ENCODE measurements at regions not wholly inside any gene's neighbourhood (a gene's known extent, or its start where the extent isn't known, plus 50 kb on each side); places are given as distances from the start of the nearest gene placed in this dataset.

DNA sequence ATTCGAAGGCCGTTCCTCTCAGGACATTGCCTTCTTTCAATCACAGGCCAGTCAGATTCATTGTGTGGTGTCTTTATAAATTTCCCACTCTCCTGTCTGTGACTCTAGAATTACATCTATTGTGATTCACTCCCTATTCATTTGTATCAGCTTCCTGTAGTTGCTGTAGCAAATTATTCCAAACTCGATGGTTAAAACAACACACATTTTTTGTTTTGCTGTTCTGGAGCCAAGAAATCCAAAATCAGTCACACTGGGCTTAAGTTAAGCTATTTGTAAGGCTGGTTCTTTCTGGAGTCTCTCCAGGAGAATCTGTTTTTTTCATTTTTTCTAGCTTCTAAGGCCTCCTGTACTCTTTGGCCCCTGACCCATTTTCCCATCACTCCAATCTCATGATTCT lies 1487.0 kb upstream of the SLC10A2 start:
- TF ChIP-seq, protein P1, sequence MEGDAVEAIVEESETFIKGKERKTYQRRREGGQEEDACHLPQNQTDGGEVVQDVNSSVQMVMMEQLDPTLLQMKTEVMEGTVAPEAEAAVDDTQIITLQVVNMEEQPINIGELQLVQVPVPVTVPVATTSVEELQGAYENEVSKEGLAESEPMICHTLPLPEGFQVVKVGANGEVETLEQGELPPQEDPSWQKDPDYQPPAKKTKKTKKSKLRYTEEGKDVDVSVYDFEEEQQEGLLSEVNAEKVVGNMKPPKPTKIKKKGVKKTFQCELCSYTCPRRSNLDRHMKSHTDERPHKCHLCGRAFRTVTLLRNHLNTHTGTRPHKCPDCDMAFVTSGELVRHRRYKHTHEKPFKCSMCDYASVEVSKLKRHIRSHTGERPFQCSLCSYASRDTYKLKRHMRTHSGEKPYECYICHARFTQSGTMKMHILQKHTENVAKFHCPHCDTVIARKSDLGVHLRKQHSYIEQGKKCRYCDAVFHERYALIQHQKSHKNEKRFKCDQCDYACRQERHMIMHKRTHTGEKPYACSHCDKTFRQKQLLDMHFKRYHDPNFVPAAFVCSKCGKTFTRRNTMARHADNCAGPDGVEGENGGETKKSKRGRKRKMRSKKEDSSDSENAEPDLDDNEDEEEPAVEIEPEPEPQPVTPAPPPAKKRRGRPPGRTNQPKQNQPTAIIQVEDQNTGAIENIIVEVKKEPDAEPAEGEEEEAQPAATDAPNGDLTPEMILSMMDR (IDR thresholded peaks at IDR 0.05; ENCODE audit: borderline replicate concordance, extremely low read depth, low read length, poor library complexity, severe bottlenecking) = no peak
- no peak for TF ChIP-seq EZH2 (IDR thresholded peaks at IDR 0.05; ENCODE audit: borderline replicate concordance, low read depth, low read length, severe bottlenecking)
